Keratinocyte (primary cell): ENCODE measurements at regions not wholly inside any gene's neighbourhood (a gene's known extent, or its start where the extent isn't known, plus 50 kb on each side); places are given as distances from the start of the nearest gene placed in this dataset.

ENCODE experiments used
- DNase-seq: peaks from one replicate; pipeline ENCODE4 v3.0.0-alpha.2; 2011; ENCODE audit warnings: low read depth, missing footprints, low spot score
- FAIRE-seq: peaks from 2 replicates; lab custom pipeline; 2011; peaks lifted over from hg19 to GRCh38; lab: Jason Lieb, UNC
- H2AFZ ChIP-seq: 2 replicates; pipeline ENCODE4 v1.6.0; 2012; ENCODE audit warnings: low read length, control low read depth, inconsistent platforms; ENCODE audit not compliant: control insufficient read depth
- H3K27ac ChIP-seq: 2 replicates; pipeline ENCODE4 v1.5.1; 2011; ENCODE audit warnings: low read length; ENCODE audit not compliant: control insufficient read depth, insufficient read depth
- H3K27me3 ChIP-seq: 3 replicates; pipeline ENCODE4 v1.6.0; 2011; ENCODE audit warnings: low read length; ENCODE audit not compliant: control insufficient read depth, insufficient read depth; ENCODE audit errors: extremely low read depth
- H3K36me3 ChIP-seq, 2 experiments: 2 replicates in 1 of 2; 3 replicates in 1 of 2; pipeline ENCODE4 v1.5.1; 2011; ENCODE audit warnings: low read length in 2 of 2, mild to moderate bottlenecking in 1 of 2; ENCODE audit not compliant: control insufficient read depth in 2 of 2, insufficient read depth in 2 of 2; ENCODE audit errors: extremely low read depth in 1 of 2
- H3K4me1 ChIP-seq: 3 replicates; pipeline ENCODE4 v1.5.1; 2011; ENCODE audit warnings: low read length; ENCODE audit not compliant: control insufficient read depth, insufficient read depth; ENCODE audit errors: extremely low read depth
- H3K4me2 ChIP-seq: 3 replicates; pipeline ENCODE4 v1.6.0; 2011; ENCODE audit warnings: low read depth, low read length; ENCODE audit not compliant: control insufficient read depth, insufficient read depth; ENCODE audit errors: extremely low read depth
- H3K4me3 ChIP-seq, 3 experiments: fragments of 200-600 bp in 1 of 3; sonication (generic) in 1 of 3; 2 replicates in 2 of 3; 3 replicates in 1 of 3; pipeline ENCODE4 v1.5.1; 2011 to 2016; ENCODE audit warnings: low read length in 3 of 3, mild to moderate bottlenecking in 3 of 3, control low read depth in 2 of 3, inconsistent platforms in 1 of 3, low read depth in 1 of 3, mixed read lengths in 1 of 3, mixed run types in 1 of 3, moderate library complexity in 1 of 3; ENCODE audit not compliant: control insufficient read depth in 2 of 3, insufficient read depth in 2 of 3; ENCODE audit errors: extremely low read depth in 1 of 3
- H3K79me2 ChIP-seq: 2 replicates; pipeline ENCODE4 v1.6.0; 2012; ENCODE audit warnings: low read length; ENCODE audit not compliant: control insufficient read depth, insufficient read depth
- H3K9ac ChIP-seq: 3 replicates; pipeline ENCODE4 v1.6.0; 2011; ENCODE audit warnings: low read length; ENCODE audit not compliant: control insufficient read depth, insufficient read depth; ENCODE audit errors: extremely low read depth
- H3K9me1 ChIP-seq: 3 replicates; pipeline ENCODE4 v1.6.0; 2011; ENCODE audit warnings: low read length; ENCODE audit not compliant: control insufficient read depth, insufficient read depth; ENCODE audit errors: extremely low read depth
- H3K9me3 ChIP-seq: 2 replicates; pipeline ENCODE4 v1.5.1; 2012; ENCODE audit warnings: low read depth, low read length; ENCODE audit not compliant: control insufficient read depth
- H4K20me1 ChIP-seq: 3 replicates; pipeline ENCODE4 v1.6.0; 2011; ENCODE audit warnings: low read length; ENCODE audit not compliant: control insufficient read depth, insufficient read depth; ENCODE audit errors: extremely low read depth
- EZH2 ChIP-seq: IDR thresholded peaks from one replicate; pipeline ENCODE4 v1.6.1; 2012; ENCODE audit warnings: inconsistent platforms, mild to moderate bottlenecking, low read length, moderate library complexity
- dilution Hi-C: fragments of 300-500 bp; cut with MboI; formaldehyde crosslinking; loops from one replicate; pipeline ENCODE4 v1.7.0; 2020; ENCODE audit warnings: low sequenced_read_pairs; ENCODE audit not compliant: extremely low pct_ligation_motif_present
- TF ChIP-seq, protein P1 (sequence below), 3 experiments: IDR thresholded peaks in 1 of 3; conservative IDR thresholded peaks in 1 of 3; optimal IDR thresholded peaks in 1 of 3; 2 replicates in 2 of 3; 3 replicates in 1 of 3; pipeline versions ENCODE3 to v1.5.1; 2011; ENCODE audit warnings: low read length in 3 of 3, mild to moderate bottlenecking in 3 of 3, moderate library complexity in 2 of 3, control low read depth in 1 of 3, inconsistent platforms in 1 of 3; ENCODE audit not compliant: insufficient read depth in 2 of 3; ENCODE audit errors: extremely low read depth in 1 of 3

DNA sequence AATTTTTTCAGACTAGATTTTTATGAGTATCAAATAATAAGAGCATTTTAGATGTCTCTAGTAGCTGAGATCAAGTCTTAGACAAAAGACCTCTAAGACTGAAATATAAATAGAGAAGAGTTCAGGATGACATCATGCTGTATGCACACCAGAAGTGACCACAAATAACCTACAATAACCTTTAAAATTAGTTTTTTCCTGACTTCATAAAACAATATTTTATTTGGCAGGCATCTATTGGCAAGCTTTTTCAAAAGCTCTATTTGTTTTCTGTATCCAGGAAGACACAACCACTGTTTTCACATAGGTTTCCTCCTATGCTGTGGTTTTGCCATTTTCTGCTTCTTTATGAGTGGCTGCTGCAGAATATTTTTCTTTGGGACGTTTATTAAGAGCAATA lies 359.1 kb downstream of the CRPPA start:
- no peaks in the 10 kb centered on the region for H3K27me3 ChIP-seq
- dilution Hi-C loops, result no loop called here
- DNase-seq (no peak), FAIRE-seq (no peak)
- no peaks in the 10 kb centered on the region for H3K79me2 ChIP-seq
- no peaks in the 10 kb centered on the region for H3K4me1 ChIP-seq
- H3K4me3 ChIP-seq, result no peak overlapping the region
- no peak overlapping the region for H3K27ac ChIP-seq
- H2AFZ ChIP-seq, result no peak overlapping the region
- H3K4me2 ChIP-seq, result no peak overlapping the region
- H4K20me1 ChIP-seq, result no peaks in the 10 kb centered on the region
- H3K9me3 ChIP-seq, result no peaks in the 10 kb centered on the region
- no peaks in the 10 kb centered on the region for H3K9me1 ChIP-seq
- no peaks in the 10 kb centered on the region for H3K36me3 ChIP-seq
- no peak for TF ChIP-seq EZH2
- TF ChIP-seq, protein P1, sequence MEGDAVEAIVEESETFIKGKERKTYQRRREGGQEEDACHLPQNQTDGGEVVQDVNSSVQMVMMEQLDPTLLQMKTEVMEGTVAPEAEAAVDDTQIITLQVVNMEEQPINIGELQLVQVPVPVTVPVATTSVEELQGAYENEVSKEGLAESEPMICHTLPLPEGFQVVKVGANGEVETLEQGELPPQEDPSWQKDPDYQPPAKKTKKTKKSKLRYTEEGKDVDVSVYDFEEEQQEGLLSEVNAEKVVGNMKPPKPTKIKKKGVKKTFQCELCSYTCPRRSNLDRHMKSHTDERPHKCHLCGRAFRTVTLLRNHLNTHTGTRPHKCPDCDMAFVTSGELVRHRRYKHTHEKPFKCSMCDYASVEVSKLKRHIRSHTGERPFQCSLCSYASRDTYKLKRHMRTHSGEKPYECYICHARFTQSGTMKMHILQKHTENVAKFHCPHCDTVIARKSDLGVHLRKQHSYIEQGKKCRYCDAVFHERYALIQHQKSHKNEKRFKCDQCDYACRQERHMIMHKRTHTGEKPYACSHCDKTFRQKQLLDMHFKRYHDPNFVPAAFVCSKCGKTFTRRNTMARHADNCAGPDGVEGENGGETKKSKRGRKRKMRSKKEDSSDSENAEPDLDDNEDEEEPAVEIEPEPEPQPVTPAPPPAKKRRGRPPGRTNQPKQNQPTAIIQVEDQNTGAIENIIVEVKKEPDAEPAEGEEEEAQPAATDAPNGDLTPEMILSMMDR (optimal IDR thresholded peaks at IDR 0.05 in 1 of 3, IDR thresholded peaks at IDR 0.05 in 1 of 3, conservative IDR thresholded peaks at IDR 0.05 in 1 of 3; ENCODE audit: extremely low read depth in 1 of 3, insufficient read depth in 2 of 3, low read length in 3 of 3), result no peak
- H3K9ac ChIP-seq, result no peak overlapping the region

DNA sequence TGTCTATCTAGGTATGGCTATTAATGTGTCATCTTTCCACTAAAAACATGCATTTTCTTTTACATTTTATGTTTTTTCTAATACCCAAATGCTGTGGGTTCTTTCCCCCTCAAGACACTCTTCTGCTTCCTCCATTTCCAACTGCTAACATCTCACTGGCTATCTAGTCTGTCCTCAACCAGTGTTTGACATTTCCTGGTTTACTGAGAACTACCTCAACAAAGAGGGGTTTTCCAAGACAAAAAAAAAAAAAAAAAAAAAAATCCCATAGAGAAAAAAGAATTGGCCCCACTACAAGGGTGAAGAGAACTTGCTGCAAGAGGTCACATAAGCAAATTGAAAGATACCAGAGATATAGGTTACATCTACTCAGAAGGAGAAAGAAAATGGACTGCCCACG lies 359.7 kb downstream of the CRPPA start:
- H3K79me2 ChIP-seq, result no peaks in the 10 kb centered on the region
- no peaks in the 10 kb centered on the region for H3K9me1 ChIP-seq
- no peaks in the 10 kb centered on the region for H3K9me3 ChIP-seq
- H3K27me3 ChIP-seq, result no peaks in the 10 kb centered on the region
- TF ChIP-seq EZH2, result no peak
- TF ChIP-seq, protein P1 (optimal IDR thresholded peaks at IDR 0.05 in 1 of 3, IDR thresholded peaks at IDR 0.05 in 1 of 3, conservative IDR thresholded peaks at IDR 0.05 in 1 of 3; ENCODE audit: extremely low read depth in 1 of 3, insufficient read depth in 2 of 3, low read length in 3 of 3), result no peak
- H3K4me2 ChIP-seq, result no peak overlapping the region
- dilution Hi-C loops, result no loop called here
- no peak overlapping the region for H2AFZ ChIP-seq
- H3K4me1 ChIP-seq, result no peaks in the 10 kb centered on the region
- no peak overlapping the region for H3K27ac ChIP-seq
- no peak for FAIRE-seq
- H3K4me3 ChIP-seq, result no peak overlapping the region
- no peaks in the 10 kb centered on the region for H3K36me3 ChIP-seq
- H4K20me1 ChIP-seq, result no peaks in the 10 kb centered on the region
- DNase-seq, result no peak
- H3K9ac ChIP-seq, result no peak overlapping the region
